ENCODE measurements at regions not wholly inside any gene's neighbourhood (a gene's known extent, or its start where the extent isn't known, plus 50 kb on each side); places are given as distances from the start of the nearest gene placed in this dataset.

- TF ChIP-seq EZH2 (IDR thresholded peaks at IDR 0.05; ENCODE audit: low read length): no peak
- no peak for TF ChIP-seq CTCF (optimal IDR thresholded peaks at IDR 0.05 in 1 of 3, IDR thresholded peaks at IDR 0.05 in 1 of 3, conservative IDR thresholded peaks at IDR 0.05 in 1 of 3; ENCODE audit: extremely low read depth in 1 of 3, insufficient read depth in 2 of 3, low read length in 3 of 3)
These were observed 82.7 kb upstream of the NXT1 start for GRCh38 chr20:23267909-23268308.

Measured in keratinocyte (primary cell).